Natural killer cell (primary cell): ENCODE measurements at regions not wholly inside any gene's neighbourhood (a gene's known extent, or its start where the extent isn't known, plus 50 kb on each side); places are given as distances from the start of the nearest gene placed in this dataset.

ENCODE experiments used
- ATAC-seq, 3 donors: fragments of 150-1000 bp in 2 of 3; fragments of 200-7000 bp in 1 of 3; cut with Tn5 transposase; 1 replicate in 1 of 3; 2 replicates in 2 of 3; pipeline ENCODE4 v1.10.0; 2021; ENCODE audit warnings: mild to moderate bottlenecking in 2 of 3, moderate library complexity in 2 of 3
- DNase-seq, 2 donors: peaks; one replicate each; pipeline versions ENCODE4 v3.0.0 to v3.0.0-alpha.2; 2013 to 2021; ENCODE audit warnings: mixed read lengths in 1 of 2
- H3K27ac ChIP-seq: one replicate; pipeline ENCODE4 v1.5.1; 2013; ENCODE audit warnings: mild to moderate bottlenecking, low read length
- H3K27me3 ChIP-seq: one replicate; pipeline ENCODE4 v1.6.1; 2013; ENCODE audit warnings: low read length; ENCODE audit not compliant: control insufficient read depth, insufficient read depth
- H3K36me3 ChIP-seq: one replicate; pipeline ENCODE4 v1.6.1; 2013; ENCODE audit warnings: low read length; ENCODE audit not compliant: control insufficient read depth, insufficient read depth
- H3K4me1 ChIP-seq: one replicate; pipeline ENCODE4 v1.6.1; 2013; ENCODE audit warnings: low read length; ENCODE audit not compliant: control insufficient read depth, insufficient read depth
- H3K4me3 ChIP-seq: one replicate; pipeline ENCODE4 v1.5.1; 2013; ENCODE audit warnings: low read length
- H3K9me3 ChIP-seq: one replicate; pipeline ENCODE4 v1.6.1; 2013; ENCODE audit warnings: low read length; ENCODE audit not compliant: control insufficient read depth, insufficient read depth
- H3K27ac Mint-ChIP-seq, 2 donors: one replicate each; pipeline ENCODE4 v1.8.0; 2022; ENCODE audit warnings: mild to moderate bottlenecking in 2 of 2, mixed read lengths in 2 of 2, moderate library complexity in 1 of 2
- H3K27me3 Mint-ChIP-seq, 2 donors: one replicate each; pipeline ENCODE4 v1.8.0; 2022; ENCODE audit warnings: low read depth in 2 of 2, mixed read lengths in 2 of 2
- H3K36me3 Mint-ChIP-seq: one replicate; pipeline ENCODE4 v1.8.0; 2022; ENCODE audit warnings: mixed read lengths
- H3K4me1 Mint-ChIP-seq, 2 donors: one replicate each; pipeline ENCODE4 v1.8.0; 2022; ENCODE audit warnings: mixed read lengths in 2 of 2
- H3K4me3 Mint-ChIP-seq: one replicate; pipeline ENCODE4 v1.8.0; 2022; ENCODE audit warnings: mild to moderate bottlenecking, moderate library complexity, mixed read lengths
- H3K9me3 Mint-ChIP-seq, 2 donors: one replicate each; pipeline ENCODE4 v1.8.0; 2022; ENCODE audit warnings: mixed read lengths in 2 of 2
- WGBS: methylation state at CpG from one replicate; pipeline ENCODE4 v1.1.7; 2013; ENCODE audit warnings: missing lambda C conversion rate; ENCODE audit not compliant: insufficient coverage; 5-methylcytosine and 5-hydroxymethylcytosine counted together
- intact Hi-C: fragments of 100-400 bp; cut with micrococcal nuclease; formaldehyde crosslinking; loops from one replicate; pipeline ENCODE4 v1.14.2; 2022
- TF ChIP-seq, protein P1 (sequence below): fragments of 200-600 bp; IDR thresholded peaks from one replicate; pipeline ENCODE4 v1.8.0; 2022; ENCODE audit warnings: antibody characterized with exemption

DNA sequence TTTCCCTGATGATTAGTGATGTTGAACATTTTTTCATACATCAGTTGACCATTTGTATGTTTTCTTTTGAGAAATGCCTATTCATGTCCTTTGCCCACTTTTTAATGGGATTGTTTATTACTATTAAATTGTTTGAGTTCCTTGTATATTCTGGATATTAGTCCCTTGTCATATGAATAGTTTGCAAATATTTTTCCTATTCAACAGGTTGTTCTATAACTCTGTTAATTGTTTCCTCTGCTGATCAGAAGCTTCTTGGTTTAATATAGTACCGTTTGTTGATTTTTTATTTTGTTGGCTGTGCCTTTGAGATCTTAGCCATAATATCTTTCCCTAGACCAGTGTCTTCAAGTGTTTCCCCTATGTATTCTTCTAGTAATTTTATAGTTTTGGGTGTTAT is 189.0 kb upstream of the RARB start:
- H3K27ac Mint-ChIP-seq = no peak overlapping the region
- no peaks in the 10 kb centered on the region for H3K36me3 Mint-ChIP-seq
- H3K4me1 Mint-ChIP-seq = no peaks in the 10 kb centered on the region
- H3K9me3 Mint-ChIP-seq = peaks cover 5 to 8% of the 10 kb centered on the region in 2 donors
- no peaks in the 10 kb centered on the region for H3K9me3 ChIP-seq
- no peak overlapping the region for H3K27ac ChIP-seq
- no CpG with 5 or more reads among the region's 1 CpG for WGBS
- no peaks in the 10 kb centered on the region for H3K27me3 ChIP-seq
- H3K4me1 ChIP-seq = no peaks in the 10 kb centered on the region
- intact Hi-C loops = no loop called here
- no peak overlapping the region for H3K4me3 ChIP-seq
- TF ChIP-seq, protein P1, sequence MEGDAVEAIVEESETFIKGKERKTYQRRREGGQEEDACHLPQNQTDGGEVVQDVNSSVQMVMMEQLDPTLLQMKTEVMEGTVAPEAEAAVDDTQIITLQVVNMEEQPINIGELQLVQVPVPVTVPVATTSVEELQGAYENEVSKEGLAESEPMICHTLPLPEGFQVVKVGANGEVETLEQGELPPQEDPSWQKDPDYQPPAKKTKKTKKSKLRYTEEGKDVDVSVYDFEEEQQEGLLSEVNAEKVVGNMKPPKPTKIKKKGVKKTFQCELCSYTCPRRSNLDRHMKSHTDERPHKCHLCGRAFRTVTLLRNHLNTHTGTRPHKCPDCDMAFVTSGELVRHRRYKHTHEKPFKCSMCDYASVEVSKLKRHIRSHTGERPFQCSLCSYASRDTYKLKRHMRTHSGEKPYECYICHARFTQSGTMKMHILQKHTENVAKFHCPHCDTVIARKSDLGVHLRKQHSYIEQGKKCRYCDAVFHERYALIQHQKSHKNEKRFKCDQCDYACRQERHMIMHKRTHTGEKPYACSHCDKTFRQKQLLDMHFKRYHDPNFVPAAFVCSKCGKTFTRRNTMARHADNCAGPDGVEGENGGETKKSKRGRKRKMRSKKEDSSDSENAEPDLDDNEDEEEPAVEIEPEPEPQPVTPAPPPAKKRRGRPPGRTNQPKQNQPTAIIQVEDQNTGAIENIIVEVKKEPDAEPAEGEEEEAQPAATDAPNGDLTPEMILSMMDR = no peak
- DNase-seq (no peak), ATAC-seq (no peak)
- no peak overlapping the region for H3K4me3 Mint-ChIP-seq
- H3K27me3 Mint-ChIP-seq = peaks cover 0 to 4% of the 10 kb centered on the region in 2 donors
- no peaks in the 10 kb centered on the region for H3K36me3 ChIP-seq

DNA sequence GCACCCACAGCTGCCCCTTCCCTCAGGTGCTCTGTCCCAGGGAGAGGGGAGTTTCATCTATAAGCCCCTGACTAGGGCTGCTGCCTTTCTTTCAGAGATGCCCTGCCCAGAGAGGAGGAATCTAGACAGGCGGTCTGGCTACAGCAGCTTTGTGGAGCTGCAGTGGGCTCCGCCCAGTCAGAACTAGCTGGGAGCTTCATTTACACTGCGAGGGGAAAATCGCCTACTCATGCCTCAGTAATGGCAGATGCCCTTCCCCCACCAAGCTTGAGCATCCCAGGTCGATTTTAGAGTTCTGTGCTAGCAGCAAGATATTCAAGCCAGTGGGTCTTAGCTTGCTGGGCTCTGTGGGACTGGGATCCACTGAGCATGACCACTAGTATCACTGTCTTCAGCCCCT is 181.2 kb upstream of the RARB start:
- Histone ChIP-seq H3K9me3 (peaks cover 10% of the 10 kb centered on the region), H3K4me1 (no peaks in the 10 kb centered on the region), H3K36me3 (no peaks in the 10 kb centered on the region), H3K27me3 (no peaks in the 10 kb centered on the region), H3K27ac (no peak overlapping the region), H3K4me3 (no peak overlapping the region)
- no peak overlapping the region for H3K4me3 Mint-ChIP-seq
- intact Hi-C loops = no loop called here
- TF ChIP-seq, protein P1 = no peak
- H3K27ac Mint-ChIP-seq = no peak overlapping the region
- ATAC-seq (no peak), DNase-seq (no peak)
- H3K36me3 Mint-ChIP-seq = peaks cover 15% of the 10 kb centered on the region
- 81% methylated on average over 5 of the region's 5 CpGs for WGBS
- no peaks in the 10 kb centered on the region for H3K4me1 Mint-ChIP-seq
- H3K9me3 Mint-ChIP-seq = peaks cover 20 to 32% of the 10 kb centered on the region in 2 donors
- H3K27me3 Mint-ChIP-seq = peaks cover 0 to 3% of the 10 kb centered on the region in 2 donors

DNA sequence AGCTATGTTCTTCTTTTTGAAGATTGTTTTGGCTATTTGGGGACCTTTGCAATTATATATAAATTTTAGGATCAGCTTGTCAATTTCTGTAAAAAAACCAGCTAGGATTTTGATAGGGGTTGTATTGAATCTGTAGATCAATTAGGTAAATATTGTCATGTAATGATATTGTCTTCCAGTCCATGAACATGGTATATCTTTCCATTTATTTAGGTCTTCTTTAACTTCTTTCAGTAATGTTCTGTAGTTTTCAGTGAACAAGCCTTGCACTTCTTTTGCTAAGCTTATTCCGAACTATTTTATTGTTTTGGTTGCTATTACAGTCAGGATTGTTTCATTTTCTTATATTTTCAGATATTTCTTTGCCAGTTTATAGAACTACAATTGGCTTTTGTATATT is 175.8 kb upstream of the RARB start:
- H3K27me3 ChIP-seq = no peaks in the 10 kb centered on the region
- no peaks in the 10 kb centered on the region for H3K36me3 ChIP-seq
- peaks cover 15% of the 10 kb centered on the region for H3K36me3 Mint-ChIP-seq
- no peak for DNase-seq
- no peaks in the 10 kb centered on the region for H3K4me1 Mint-ChIP-seq
- H3K4me3 Mint-ChIP-seq = no peak overlapping the region
- intact Hi-C loops = no loop called here
- no peak for ATAC-seq
- H3K4me3 ChIP-seq = no peak overlapping the region
- peaks cover 13 to 16% of the 10 kb centered on the region in 2 donors for H3K9me3 Mint-ChIP-seq
- TF ChIP-seq, protein P1 = no peak
- H3K27me3 Mint-ChIP-seq = peaks cover 3 to 6% of the 10 kb centered on the region in 2 donors
- no peaks in the 10 kb centered on the region for H3K4me1 ChIP-seq
- peaks cover 10% of the 10 kb centered on the region for H3K9me3 ChIP-seq
- no peak overlapping the region for H3K27ac ChIP-seq
- no peak overlapping the region for H3K27ac Mint-ChIP-seq
- no CpG with 5 or more reads among the region's 1 CpG for WGBS

DNA sequence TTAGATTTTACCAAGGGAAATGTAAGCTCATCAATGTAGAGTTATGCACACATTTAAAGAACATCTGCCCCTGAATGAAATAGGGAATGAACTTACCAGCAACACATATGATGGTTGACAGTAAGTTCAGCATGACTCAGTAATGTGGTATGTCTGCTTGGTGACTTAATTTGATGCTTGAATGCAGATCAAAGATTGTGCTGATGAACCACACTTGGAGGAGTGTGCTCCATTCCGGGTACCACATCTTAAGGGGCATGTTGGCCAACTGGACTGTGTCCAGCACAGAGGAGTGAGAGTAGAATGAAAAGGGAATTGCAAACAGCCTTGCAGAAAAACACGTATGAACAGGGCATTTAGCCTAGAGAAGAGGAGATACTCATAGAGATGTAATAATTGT is 171.0 kb upstream of the RARB start:
- no peak for DNase-seq
- 77% methylated on average over 2 of the region's 2 CpGs for WGBS
- TF ChIP-seq, protein P1 = no peak
- Histone ChIP-seq H3K4me1 (no peaks in the 10 kb centered on the region), H3K36me3 (no peaks in the 10 kb centered on the region), H3K27me3 (no peaks in the 10 kb centered on the region), H3K9me3 (no peaks in the 10 kb centered on the region), H3K27ac (no peak overlapping the region), H3K4me3 (no peak overlapping the region)
- Mint-ChIP-seq H3K9me3 (peaks cover 3 to 12% of the 10 kb centered on the region in 2 donors), H3K27me3 (peaks cover 6 to 11% of the 10 kb centered on the region in 2 donors), H3K27ac (no peak overlapping the region), H3K4me3 (no peak overlapping the region), H3K36me3 (no peaks in the 10 kb centered on the region), H3K4me1 (no peaks in the 10 kb centered on the region)
- no peak for ATAC-seq
- intact Hi-C loops = no loop called here
